ENCODE measurements at regions not wholly inside any gene's neighbourhood (a gene's known extent, or its start where the extent isn't known, plus 50 kb on each side); places are given as distances from the start of the nearest gene placed in this dataset.
"Not testable (repeated sequence)": the region's sequence is repeated elsewhere in the genome, so short reads cannot be mapped to it uniquely, and the experiment has no call there.

DNA sequence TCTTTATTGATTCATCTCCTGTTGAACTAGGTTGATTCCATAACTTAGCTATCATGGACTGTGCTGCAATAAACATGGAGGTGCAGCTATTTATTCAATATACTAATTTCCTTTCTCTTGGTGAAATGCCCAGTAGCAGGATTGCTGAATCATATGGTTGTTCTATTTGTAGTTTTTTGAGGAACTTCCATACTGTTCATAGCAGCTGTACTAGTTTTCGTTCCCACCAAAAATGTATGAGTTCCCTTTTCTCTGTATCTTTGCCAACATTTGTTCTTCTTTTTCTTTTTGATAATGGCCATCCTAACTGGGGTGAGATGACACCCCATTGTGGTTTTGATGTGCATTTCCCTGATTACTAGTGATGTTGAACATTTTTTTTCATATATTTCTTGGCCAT, 87.2 kb upstream of the NAV2 start:
- DNase-seq (ENCODE audit: low read depth): no peak

DNA sequence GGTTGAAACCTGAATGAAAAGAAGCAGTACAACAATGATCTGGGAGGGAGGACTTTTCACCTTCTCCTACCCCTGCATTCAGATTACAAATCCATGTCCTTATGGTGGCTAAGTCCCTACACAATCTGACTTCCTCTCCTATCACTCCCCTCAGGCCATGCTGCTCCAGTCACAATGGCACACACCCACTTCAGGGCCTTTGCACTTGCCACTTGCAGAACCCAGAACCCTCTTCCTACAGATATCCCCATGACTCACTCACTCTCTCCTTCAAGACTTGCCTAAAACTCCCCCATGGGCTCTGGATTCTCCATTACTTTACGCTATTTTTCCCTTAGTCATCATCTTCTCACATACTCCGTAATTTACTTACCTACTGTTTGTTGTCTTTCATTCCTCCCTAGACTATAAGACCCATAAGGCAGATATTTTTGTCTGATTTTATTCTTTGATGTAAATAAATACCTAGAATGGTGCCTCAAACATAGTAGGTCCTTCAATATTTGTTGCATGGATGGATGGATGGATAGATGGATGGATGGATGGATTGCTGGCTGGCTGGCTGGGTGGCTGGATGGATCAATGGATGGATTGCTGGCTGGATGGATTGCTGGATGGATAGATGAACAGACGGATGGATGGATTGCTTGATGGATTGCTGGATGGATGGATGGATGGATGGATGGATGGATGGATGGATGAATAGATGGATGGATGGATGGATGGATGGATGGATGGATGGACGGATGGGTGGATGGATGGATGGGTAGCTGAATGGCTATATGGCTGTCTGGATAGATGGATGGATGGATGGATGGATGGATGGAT, 94.7 kb upstream of the NAV2 start:
- no peak for DNase-seq (ENCODE audit: low read depth)

DNA sequence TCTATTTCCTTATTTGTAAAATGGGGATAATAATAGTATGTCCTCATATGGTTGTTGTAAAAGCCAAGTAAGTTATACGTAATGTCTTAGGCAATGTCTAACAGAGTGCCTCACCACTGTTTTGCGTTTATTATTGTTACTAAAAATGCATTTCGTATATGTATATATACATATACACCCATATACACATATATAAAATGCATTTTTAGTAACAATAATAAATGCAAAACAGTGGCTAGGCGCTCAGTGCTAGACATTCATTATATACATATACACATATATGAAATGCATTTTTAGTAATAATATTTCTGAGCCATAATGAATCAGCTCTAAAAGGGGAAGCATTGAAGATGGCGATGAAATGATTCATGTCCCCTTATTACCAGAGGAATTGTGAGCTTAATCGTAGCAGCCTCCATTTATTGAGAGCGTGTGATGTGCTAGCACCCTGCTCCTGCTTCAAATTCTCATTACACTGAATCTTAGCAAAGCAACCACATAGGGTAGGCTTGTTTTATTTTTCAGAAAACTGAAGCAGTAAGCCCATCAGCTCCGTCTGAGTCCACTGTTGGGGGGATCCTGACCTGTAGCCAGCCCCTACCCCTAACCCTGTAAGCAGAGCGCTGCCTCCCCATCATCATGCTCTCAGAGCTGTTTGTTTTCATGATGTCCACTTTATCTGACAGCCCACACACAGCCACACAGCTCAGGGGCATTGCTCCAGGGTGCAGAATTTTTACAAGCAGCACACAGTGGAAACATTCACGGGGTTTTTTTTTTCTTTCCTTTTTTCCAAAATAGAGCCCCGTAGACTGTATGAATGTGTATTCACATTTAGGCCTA, 97.1 kb upstream of the NAV2 start:
- no peak for DNase-seq (ENCODE audit: low read depth)

DNA sequence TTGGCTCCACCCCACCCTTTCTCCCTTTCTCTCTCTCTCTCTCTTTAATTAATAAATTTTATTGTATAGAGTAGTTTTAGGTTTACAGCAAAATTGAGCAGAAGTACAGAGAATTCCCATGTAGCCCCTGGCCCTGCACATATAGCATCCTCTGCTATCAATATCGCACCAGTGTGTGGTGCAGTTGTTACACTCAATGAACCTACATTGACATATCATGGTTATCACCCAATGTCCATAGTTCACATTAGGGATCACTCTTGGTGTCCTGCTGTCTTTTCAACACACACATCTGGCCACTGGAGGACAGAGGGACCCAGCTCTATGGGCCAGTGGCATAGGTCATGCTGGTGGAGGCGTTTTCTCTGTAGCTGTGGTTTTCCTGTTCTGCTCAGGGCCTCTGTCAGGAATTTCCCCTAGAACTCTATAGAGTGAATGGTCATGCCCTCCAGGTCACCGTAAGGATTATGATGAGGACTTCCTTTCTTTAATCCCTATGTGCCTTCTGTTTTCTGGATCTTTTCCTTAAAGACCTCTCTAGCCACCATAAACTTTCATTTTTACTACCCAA, 98.2 kb upstream of the NAV2 start:
- DNase-seq (ENCODE audit: low read depth): no peak

DNA sequence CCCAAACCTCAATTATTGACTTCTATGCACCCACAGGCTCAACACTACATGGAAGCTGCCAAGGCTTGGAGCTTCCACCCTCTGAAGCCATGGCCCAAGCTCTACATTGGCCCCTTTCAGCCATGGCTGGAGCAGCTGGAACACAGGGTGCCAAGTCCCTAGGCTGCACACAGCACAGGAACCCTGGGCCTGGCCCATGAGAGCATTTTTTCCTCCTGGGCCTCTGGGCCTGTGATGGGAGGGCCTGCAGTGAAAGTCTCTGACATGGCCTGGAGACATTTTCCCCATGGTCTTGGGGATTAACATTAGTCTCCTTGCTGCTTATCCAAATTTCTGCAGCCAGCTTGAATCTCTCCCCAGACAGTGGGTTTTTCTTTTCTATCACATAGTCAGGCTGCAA, 100.6 kb upstream of the NAV2 start:
- DNase-seq (ENCODE audit: low read depth): not testable (repeated sequence)

DNA sequence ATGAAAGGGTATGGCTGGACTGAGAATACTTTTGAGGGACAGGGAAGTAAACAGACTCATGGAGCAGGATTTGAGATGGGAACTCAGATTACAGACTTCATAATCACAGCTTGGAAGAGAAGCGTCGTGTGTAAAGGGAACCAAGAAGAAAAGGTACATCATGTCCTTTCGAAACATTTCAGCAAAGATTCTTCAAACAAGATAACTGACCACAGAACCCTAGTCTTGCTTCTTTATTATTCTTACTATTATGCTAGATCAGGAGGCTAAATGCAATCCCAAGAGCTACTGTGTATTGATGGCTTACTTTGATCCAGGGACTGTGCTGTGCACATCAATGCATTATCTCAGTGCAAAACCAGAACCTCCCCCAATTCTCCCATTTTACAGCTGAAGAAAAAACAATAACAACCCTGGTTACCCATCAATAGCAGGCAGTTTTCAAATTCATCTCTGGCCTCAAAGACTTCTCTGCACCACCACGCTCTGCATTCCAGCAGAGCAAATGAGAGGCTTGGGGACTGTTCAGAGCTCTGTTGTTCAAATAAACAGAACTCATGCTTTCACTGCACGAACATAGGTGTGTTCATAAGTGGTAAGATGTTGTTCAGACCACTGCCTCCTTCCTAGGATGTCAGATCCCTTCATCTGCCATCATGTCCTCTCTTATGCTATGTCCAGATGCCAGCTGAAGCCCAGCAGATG, 104.8 kb upstream of the NAV2 start:
- DNase-seq (ENCODE audit: low read depth): no peak

DNA sequence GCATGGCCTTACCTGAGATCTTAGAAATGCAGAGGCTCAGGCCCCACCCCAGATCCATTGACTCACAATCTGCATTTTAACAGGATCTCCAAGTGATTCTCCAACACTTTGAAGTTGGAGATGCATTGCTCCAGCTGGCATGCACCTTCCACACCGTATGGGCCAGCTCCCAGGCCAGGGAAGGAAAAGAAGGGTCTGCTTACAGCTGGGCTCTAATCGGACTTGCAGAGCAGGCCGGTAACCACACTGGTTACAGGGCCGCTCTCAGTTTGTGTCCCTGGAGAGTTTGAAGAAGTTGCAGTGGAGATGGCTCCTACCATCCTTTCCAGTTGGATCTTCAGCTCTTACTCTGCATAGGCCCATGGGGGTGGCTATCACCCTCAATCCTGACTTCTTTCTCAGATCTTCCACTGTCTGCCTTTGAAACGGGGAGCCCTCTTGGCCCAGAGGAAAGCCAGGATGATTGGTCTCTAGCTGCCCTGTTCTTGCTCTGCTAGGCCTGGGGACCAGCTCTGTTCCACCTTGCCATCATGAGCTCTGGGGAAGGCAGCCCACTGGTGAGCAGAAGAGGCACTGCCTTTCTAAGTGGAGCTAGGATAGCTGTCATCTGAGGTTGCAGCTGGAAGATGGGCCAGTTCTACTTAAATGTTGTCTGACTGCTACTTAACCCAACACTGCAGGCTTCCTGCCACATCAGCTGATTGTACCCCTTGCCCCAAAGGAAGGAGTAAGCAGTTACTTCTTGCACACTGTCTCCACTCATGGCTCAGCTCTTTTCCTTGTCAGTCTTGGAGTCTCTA, 105.6 kb upstream of the NAV2 start:
- DNase-seq (ENCODE audit: low read depth): no peak

DNA sequence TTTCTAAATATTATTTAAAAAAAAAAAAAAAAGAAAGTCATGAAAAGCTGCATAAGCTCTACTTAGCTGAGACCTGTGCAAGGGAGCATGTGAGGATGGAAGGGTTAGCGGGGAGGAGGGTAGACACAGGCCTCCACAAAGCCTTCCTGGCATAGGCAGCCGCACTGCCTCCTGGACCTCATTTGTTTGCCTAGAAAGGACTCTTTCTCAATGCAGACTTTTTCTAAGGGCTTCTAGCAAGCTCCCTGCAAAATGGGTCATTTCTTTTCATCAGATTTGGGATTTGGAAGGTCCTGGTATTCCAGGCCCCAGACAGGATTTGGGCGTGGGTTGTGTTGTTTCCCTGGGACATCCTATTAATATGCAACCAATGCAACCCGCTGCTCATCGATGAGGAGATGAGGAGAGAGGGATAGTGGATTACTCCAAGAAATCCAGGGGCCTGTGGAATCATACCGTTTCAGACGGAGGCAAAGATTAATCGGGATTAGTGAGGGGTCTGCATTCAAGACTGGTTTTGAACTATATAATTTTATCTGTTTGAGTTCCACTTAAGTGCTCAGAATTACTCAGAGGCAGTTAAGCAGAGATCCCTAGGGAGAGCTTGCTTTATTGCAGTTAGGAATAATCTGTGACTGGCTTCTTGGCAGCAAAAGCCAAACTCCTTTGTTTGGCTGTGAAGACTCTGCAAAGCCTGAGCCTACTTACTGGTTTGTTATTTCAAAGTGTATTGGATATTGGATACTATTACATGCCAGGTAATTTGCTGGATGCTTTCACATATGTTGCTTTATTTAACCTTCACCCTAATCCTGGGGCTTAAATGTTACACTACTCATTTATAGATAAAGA, 106.9 kb upstream of the NAV2 start:
- DNase-seq (ENCODE audit: low read depth): no peak

DNA sequence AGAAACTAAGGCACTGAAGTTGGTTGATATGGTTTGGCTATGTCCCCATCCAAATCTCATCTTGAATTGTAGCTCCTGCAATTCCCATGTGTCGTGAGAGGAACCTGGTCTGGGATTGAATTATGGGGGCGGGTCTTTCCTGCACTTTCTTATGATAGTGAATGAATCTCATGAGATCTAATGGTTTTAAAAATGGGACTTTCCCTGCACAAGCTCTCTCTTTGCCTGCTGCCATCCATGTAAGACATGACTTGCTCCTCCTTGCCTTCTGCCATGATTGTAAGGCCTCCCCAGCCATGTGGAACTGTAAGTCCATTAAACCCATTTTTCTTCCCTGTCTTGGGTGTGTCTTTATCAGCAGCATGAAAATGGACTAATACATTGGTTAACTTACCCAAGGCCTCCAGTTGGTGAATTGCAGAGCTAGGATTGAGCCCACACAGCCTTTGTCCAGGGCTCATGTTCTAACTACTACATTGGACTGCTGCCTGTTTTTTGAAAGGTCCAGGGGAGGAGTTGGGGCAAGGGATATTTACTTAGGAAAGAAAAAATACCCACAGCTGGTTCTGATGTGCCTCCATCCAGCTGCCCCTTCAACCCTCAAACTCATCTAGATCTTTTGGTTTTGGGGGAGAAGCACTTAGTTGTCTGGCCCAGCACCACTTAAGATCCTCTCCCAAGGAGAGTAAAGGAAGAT, 107.8 kb upstream of the NAV2 start:
- DNase-seq (ENCODE audit: low read depth): no peak

DNA sequence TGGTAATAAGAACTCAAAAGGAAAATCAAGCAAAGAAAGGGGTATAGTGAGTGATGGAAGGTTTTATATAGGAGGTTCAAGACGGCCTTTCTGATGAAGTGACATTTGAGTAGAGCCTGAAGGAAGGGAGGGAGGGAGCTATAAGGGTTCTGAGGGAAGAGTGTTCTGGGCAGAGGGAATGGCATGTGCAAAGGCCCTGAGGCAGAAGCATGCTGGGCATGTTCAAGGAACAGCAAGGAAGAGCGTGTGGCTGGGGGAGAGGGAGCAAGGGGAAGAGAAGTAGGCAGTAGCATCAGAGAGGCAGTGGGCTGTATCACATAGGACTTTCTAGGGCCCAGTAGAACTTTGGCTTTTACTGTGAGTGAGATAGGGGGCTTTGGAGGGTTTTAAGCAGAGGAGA, 108.9 kb upstream of the NAV2 start:
- DNase-seq (ENCODE audit: low read depth): no peak

DNA sequence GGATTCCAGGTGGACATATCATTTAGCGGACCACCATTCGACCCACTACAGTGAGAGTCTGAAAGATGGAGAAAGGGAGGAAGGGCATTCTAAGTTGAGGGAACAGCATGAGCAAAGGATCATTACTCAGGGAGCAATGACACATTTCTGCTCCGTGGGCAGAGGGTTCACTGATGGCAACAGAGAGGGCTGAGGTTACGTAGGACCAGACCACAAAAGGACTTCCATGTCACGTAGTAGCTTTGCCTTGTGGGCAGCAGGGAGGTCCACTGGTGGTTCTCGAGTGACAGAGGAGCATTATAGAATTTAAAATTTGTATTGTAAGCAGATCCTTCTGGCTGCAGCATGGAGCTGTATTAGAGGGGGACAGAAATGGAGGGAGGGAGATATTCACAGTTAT, 109.7 kb upstream of the NAV2 start:
- no peak for DNase-seq (ENCODE audit: low read depth)

DNA sequence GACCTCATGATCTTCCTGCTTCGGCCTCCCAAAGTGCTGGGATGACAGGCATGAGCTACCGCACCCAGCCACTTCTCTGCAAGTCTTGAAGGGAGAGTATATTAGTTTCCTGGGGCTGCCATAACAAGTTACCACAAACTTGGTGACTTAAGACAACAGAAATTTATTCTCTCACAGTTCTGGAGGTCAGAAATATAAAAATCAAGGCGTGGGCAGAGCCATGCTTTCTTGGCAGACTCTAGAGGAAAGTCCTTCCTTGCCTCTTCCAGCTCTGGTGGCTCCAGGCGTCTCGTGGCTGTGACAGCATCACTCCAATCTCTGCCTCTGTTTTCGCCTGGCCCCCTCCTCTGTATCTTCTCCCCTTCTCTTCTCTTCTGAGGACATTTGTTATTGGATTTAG, 110.2 kb upstream of the NAV2 start:
- no peak for DNase-seq (ENCODE audit: low read depth)

DNA sequence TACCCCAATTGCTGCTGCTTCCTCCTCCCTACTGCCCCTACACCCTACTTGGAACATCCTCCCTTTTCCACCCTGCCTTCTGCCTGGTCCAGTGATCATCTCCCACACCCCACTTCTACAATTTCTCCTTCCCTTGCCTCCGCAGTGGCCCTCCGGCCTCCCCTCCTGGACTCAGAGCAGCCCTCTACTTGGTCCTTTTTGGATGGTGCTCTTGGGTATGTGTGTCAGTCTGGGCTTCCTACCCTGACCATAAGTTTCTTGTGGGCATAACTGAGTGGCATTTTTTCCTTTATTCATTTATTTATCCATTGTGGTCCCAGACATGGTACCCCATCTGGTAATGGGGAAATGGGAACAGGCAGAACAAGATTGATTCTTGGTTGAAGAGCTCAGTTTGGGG, 111.4 kb upstream of the NAV2 start:
- no peak for DNase-seq (ENCODE audit: low read depth)

DNA sequence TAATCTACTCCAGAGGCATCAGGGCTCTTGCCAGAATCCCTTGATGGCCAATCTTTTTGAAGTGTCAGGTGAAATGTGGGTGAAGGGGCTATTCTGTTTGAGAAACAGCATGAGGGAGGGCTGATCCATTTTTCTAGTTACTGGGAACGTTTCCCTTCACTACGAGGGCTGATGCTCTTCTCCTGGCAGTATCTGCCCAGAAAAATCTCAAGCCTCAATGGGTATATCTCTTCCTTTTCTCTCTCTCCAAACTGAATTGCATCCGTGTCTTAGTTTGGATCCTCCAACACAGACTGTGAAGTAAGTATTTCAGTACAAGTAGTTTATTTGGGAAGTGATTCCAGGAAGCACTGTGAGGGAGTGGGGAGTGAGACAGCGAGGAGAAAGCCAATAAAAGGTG, 113.0 kb upstream of the NAV2 start:
- no peak for DNase-seq (ENCODE audit: low read depth)

DNA sequence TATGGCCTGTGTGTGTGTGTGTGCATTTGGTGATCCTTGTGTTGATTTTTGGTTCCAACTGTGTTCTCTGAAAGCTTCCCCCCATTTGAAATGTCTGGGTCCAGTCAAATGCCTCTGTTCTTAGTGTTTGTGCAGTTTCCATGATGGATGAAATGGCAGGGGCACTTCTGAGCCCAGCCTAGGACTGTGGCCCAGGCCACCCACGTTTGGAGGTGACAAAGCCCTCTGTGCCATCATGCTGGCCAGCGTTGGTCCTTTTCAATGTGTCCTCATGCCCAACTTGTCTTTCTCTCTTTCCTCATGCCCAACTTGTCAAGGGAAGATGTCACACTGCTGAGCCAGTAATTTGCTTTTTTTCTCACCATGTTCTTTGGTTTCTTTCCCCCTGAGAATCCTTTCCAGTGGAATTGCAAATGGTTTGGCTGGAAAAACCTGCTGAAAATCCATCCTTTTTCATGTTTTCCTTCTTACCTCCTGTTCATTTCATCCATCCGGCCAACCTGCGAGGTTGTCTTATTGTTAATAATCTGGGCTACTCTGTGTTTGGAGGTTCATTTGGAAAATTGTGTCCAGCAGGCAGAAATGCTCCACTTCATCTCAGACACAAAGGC, 113.7 kb upstream of the NAV2 start:
- no peak for DNase-seq (ENCODE audit: low read depth)

DNA sequence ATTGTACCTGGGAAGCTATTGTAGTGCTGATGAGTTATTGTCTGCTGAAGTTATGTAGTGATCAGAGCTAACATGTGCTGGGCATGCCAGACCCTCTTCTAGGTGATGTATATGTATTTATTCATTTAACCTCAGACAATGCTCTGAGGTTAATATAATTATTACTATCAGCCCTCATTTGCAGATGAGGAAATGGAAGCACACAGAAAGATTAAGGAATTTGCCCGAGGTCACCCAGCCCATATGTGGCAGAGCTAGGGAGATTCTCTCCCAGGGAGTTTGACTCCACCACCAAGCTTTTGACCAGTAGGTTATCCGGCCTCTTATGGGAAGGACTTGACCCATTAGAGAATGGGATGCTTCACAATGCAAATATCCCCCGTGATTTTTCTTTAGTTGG, 114.2 kb upstream of the NAV2 start:
- no peak for DNase-seq (ENCODE audit: low read depth)

DNA sequence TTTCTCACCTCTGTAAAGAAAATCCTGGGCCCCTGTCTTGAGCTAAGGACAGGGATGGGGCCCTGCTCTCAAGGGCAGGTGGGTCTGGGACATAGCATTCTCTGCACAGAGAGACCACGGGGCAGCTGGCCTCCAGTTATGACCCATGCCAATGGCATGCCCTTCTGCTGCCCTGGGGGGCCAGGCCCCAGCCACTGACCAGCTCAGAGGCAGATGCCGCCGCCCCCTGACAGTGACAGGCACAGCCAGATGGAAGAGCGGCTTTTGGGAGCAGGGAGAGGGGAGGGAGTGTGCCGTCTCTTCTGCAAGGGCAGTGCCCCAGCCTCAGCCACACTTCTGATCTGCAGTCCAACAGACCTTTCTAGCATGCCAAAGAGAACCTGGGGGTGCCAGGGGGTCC, 114.8 kb upstream of the NAV2 start:
- no peak for DNase-seq (ENCODE audit: low read depth)

DNA sequence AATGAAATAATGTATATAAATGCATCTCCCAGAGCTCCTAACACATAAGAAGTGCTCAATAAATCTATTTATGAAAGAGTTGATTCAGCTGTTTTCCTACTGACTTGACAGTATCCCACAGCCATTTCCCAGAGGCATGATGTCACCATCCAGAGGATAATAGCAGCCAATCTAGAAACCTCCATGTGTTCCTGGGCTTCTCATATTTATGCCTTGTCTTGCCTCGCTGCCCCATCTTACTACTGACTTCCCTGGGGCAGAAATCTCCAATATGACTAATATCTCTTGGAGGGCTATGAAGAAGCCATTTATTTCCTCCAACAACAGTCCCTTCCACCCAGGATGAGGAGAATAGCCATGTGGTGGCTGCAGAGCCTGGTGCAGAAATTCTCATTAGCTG, 115.4 kb upstream of the NAV2 start:
- no peak for DNase-seq (ENCODE audit: low read depth)

DNA sequence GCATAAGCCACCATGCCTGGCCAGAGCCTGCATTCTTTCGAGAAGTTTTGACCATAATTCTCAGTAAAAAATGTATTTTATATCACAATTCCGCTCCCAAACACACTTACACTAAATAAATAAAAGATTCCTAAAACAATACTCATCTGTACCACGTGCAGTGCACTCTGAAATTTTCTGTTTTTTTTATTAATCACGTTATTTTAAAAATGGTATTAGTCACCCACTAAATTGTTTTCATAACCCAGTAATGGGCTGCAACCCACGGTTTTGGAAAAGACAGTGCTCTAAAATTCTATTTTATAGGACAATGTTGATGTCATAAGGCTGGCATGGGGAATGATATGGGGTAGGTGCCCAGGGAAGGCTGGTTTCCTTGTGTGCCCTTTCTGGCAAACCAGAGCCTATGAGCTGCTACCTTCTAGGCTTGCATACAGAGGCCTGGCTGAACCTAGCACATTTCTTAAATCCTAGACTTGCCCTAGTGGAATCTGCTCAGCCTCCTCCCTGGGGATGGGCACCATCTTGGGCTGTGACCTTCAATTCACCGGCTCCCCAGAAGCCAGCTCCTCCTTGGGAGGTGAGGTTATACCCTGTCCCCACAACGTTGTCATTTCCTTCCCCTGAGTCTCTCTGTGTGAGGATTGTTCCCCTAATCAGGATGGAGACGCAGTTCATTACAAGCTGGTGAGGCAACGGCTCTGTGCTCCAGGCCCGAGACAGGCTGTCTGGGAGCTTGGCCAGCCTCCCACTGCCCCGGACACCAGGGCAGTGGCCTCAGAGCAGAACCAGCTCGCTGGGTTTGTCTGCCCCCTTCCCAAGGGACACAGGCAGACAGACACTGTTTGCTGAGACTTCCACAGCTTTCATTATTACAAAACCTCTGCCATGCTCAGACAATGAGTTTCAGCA, 116.5 kb upstream of the NAV2 start:
- DNase-seq (ENCODE audit: low read depth): no peak

All from non-pigmented ciliary epithelial cell (primary cell).